ENCODE measurements at regions not wholly inside any gene's neighbourhood (a gene's known extent, or its start where the extent isn't known, plus 50 kb on each side); places are given as distances from the start of the nearest gene placed in this dataset.

DNA sequence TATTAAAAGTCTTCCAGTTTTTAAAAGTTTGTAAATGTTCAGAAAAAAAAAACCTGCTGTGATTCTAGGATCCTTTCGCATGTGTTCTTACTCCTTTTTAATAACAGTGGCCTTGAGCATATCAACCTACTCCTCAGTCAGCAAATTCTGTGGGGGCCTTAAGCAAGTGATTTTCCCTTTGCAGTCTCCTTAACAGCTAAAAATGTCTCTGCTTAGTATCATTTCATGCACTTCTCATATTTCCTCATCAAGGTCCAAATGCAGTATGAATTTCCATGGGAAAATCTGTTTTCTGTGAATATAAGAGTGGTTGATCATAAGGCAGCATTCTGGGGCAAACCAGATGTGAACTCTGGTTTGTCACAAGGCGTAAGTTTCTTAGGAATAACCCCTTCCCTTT, 2175.1 kb upstream of the PIK3C3 start:
- TF ChIP-seq, protein P1, sequence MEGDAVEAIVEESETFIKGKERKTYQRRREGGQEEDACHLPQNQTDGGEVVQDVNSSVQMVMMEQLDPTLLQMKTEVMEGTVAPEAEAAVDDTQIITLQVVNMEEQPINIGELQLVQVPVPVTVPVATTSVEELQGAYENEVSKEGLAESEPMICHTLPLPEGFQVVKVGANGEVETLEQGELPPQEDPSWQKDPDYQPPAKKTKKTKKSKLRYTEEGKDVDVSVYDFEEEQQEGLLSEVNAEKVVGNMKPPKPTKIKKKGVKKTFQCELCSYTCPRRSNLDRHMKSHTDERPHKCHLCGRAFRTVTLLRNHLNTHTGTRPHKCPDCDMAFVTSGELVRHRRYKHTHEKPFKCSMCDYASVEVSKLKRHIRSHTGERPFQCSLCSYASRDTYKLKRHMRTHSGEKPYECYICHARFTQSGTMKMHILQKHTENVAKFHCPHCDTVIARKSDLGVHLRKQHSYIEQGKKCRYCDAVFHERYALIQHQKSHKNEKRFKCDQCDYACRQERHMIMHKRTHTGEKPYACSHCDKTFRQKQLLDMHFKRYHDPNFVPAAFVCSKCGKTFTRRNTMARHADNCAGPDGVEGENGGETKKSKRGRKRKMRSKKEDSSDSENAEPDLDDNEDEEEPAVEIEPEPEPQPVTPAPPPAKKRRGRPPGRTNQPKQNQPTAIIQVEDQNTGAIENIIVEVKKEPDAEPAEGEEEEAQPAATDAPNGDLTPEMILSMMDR (IDR thresholded peaks at IDR 0.05; ENCODE audit: low read depth, low read length, poor library complexity, severe bottlenecking), result no peak
- TF ChIP-seq EZH2phosphoT487 (IDR thresholded peaks at IDR 0.05; ENCODE audit: borderline replicate concordance, low read length), result no peak

Data from DOHH2 (cell line).